C4-2B (cell line): ENCODE measurements at regions not wholly inside any gene's neighbourhood (a gene's known extent, or its start where the extent isn't known, plus 50 kb on each side); places are given as distances from the start of the nearest gene placed in this dataset.
"Not testable (repeated sequence)": the region's sequence is repeated elsewhere in the genome, so short reads cannot be mapped to it uniquely, and the experiment has no call there.

Experiments used
- H3K27ac ChIP-seq: fragments of 450-650 bp; 2 replicates; pipeline ENCODE4 v1.5.1; 2017
- ZFX ChIP-seq: fragments of 450-650 bp; IDR thresholded peaks from 2 replicates; pipeline ENCODE4 v1.6.1; 2017
- TF ChIP-seq, protein P1 (sequence below): fragments of 450-650 bp; conservative IDR thresholded peaks from 2 replicates; pipeline ENCODE4 v1.5.1; 2017; ENCODE audit warnings: mild to moderate bottlenecking

DNA sequence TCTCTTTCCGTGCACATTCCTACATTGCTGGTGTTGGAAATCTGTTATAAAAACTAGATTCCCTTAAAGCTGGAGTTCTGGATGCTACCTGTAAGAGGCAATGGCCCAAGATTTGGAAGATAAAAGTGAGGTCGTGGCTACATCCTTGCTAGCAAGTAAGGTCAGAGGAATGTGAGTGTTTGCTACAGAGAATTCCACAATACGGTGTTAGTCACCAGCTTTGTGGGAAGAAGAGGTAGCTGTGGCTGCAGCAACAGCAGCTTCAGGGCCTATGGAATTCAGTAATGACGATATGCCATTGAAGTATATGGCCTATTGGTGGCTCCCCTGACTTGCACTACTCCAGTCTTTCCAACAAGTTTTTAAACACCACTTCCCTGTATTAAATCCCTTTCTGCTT lies 227.7 kb upstream of the TMEM260 start:
- H3K27ac ChIP-seq = no peak overlapping the region
- TF ChIP-seq ZFX = no peak
- TF ChIP-seq, protein P1, sequence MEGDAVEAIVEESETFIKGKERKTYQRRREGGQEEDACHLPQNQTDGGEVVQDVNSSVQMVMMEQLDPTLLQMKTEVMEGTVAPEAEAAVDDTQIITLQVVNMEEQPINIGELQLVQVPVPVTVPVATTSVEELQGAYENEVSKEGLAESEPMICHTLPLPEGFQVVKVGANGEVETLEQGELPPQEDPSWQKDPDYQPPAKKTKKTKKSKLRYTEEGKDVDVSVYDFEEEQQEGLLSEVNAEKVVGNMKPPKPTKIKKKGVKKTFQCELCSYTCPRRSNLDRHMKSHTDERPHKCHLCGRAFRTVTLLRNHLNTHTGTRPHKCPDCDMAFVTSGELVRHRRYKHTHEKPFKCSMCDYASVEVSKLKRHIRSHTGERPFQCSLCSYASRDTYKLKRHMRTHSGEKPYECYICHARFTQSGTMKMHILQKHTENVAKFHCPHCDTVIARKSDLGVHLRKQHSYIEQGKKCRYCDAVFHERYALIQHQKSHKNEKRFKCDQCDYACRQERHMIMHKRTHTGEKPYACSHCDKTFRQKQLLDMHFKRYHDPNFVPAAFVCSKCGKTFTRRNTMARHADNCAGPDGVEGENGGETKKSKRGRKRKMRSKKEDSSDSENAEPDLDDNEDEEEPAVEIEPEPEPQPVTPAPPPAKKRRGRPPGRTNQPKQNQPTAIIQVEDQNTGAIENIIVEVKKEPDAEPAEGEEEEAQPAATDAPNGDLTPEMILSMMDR = no peak

DNA sequence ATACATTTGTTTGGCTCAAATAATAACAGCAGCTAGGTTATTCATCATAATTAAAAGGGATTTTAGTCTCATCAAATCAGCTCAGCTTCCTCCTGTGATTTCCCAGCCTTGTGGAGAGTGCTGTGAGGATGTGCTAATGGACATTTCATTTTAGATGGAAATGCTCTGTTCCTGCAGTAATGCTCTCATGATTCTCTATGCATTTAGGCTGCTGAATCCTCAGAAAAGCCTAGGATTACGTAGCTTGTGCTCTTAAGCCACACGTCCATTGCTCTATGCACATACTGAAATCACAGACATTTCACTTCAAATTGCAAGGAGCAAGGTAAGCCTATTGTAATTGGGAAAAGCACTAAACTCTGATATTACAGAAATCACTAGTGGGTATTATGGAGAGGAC lies 226.6 kb upstream of the TMEM260 start:
- no peak overlapping the region for H3K27ac ChIP-seq
- TF ChIP-seq ZFX = no peak
- TF ChIP-seq, protein P1 = no peak

DNA sequence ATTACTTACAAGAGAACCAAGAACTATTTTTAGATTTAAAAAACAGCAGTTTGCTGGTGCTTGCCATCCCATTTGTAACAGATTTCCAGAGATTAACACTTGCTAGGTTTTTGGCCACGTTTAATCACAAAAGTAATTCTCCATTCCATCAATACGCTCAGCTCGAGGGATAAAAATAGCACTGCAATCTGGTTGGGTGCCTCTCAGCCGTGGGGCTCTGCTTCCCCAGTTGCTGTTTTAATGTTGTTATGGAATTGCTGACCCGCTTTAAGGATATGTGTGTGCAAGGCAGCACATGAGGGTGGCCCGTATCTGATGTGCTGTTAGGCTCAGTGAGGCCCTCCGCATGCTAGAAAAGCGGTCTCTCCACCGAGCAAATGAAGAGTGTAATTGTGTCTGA lies 222.2 kb upstream of the TMEM260 start:
- H3K27ac ChIP-seq = no peak overlapping the region
- TF ChIP-seq, protein P1 = no peak
- TF ChIP-seq ZFX = no peak

DNA sequence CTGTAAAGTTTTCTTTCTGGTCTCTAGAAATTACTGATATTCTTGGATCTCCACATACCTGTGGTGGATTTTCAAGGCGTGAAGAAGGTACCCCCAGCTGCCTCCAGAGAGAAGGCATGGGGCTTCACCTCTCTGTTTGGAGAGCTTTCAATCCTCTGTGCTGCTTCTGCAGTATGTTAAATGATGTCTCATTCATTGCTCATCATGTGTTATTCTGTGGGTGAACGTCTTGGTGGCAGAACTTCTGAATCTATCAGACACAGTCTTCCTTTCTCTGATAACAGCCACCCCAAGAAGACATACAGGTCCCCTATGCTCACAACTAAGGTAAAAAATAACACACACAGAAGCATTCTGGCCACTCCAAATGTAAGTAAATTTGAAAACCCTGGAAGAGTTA lies 221.3 kb upstream of the TMEM260 start:
- H3K27ac ChIP-seq = no peak overlapping the region
- TF ChIP-seq, protein P1 = no peak
- no peak for TF ChIP-seq ZFX

DNA sequence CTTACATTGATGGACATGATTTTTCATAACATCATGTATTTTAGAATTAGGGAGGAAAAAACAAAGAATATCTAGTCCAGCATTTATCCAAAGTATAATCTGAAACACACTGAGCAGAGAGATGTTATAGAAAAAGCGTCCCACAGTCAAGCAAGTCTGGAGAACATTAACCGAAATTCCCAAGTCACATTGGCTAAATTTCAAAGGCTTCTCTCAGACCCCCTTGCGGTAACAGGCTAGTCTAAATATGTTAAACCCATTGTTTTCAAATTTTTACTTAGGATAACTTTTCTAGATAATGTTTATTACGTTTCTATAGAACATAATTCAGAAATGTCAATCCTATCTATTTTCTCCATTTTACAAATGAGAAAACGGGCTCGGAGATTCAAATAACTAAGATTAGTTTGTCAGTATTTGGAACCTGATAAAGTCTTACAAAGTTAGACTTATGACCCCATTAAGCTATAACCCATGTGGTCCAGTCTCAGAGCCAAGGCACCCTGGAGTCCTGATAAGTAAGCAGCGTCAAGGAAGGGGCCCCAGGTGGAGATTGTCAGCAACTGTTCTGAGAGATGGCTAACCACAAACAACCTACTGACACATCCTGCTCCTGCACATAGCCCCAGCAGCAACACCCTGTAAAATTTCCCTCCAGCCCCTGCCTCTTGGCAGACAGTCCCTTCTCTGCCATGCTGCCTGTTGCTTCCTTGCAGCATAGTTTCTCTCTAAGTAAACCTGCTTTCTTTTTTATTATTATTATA lies 220.6 kb upstream of the TMEM260 start:
- no peak overlapping the region for H3K27ac ChIP-seq
- TF ChIP-seq, protein P1 = no peak
- no peak for TF ChIP-seq ZFX

DNA sequence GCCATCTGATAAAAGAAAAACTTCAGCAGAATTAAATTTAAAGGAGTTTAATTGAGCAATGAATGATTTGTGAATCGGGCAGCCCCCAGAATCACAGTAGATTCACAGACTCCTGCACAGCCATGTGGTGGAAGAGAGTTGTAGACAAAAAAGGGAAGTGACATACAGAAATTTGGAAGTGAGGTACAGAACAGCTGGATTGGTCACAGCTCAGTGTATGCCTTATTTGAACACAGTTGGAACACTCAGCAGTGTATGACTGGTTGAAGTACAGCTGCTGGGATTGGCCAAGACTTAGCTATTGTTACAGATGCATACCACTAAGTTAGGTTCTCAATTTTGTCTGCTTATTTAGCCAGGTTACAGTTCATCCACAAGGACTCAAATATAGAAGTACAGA lies 213.9 kb upstream of the TMEM260 start:
- H3K27ac ChIP-seq = not testable (repeated sequence)

- no peak for TF ChIP-seq ZFX
- TF ChIP-seq, protein P1 = no peak
- H3K27ac ChIP-seq = no peak overlapping the region
Observed at GRCh38 chr14:56367416-56367815, 212.2 kb upstream of the TMEM260 start.

GRCh38 chr14:56371737-56372136 lies 207.9 kb upstream of the TMEM260 start:
- TF ChIP-seq, protein P1 = no peak
- TF ChIP-seq ZFX = no peak
- H3K27ac ChIP-seq = no peak overlapping the region
